GM18498 (cell line): ENCODE measurements at regions not wholly inside any gene's neighbourhood (a gene's known extent, or its start where the extent isn't known, plus 50 kb on each side); places are given as distances from the start of the nearest gene placed in this dataset.

Source experiments
- ATAC-seq: cut with Tn5 transposase; IDR thresholded peaks from one replicate; pipeline ENCODE4 v1.9.1; 2021; ENCODE audit warnings: mild to moderate bottlenecking, moderate library complexity; ENCODE audit not compliant: unreplicated experiment

DNA sequence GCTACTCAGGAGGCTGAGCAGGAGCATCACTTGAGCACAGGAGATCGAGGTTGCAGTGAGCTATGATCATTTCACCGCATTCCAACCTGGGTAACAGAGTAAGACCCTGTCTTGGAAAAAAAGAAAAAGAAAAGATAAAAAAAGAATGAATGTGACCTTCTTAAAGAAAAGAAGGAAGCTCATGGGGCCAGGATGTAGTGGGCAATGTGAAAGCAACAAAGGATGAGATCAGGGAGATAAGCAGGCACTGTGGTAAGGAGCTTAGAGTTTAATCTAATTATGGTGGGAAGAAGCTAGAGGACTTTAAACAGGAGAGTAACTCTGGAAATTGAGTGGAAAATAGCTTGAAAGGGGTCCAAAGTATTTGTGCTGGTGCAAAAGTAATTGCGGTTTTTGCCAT, 231.6 kb upstream of the UBE2E2 start:
- no peak for ATAC-seq

DNA sequence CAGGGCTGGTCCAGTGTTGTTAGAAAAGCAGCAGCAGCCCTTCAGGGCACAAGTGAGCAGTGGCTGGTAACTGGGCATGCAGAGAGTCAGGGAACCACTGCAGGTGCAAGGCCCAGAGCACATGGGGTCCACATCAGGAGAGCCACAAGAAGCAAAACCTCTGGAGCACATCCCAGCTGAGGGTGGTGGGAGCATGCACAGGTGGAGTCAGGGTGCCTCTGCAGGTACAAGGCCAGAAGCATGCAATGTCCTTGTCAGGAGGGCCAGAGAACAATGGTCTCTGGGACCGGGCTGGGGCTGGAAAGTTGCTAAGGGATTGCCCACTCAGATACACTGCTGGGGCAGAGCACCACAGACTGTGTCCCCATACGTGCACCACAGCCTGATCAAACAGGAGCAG, 226.1 kb upstream of the UBE2E2 start:
- ATAC-seq, result no peak

DNA sequence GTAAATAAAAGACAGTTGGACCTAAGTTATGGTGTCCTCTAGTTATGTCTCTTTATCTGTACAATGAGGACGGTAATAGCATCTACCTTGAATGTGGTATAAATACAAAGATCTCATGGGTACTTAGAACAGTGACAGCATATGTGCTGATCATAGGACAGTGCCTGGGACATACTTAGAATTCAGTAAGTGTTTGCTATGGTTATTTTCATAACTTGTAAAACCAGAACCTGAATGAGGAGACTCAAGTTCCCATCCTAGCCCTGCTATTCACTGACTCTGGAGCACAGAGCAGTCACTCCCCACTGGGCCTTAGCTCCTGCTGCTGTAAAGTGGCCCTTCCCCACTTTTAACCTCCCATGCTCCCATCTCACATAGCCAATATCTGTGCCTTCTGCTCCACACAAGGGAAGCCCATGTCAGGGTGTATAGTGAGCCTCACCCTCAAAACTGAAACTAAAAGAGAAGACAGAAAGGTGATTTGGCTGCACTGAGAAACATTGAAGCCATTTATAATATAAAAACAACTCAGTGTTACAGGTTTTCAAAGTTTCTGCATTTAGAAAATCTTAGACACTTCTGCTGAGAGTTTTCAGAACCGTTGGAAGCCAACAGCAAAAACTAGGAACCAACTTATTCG, 225.4 kb upstream of the UBE2E2 start:
- peak; percentile 86 for ATAC-seq

- ATAC-seq, result no peak
Observed at GRCh38 chr3:22979581-22979980, 223.5 kb upstream of the UBE2E2 start.

GRCh38 chr3:22980346-22980745, 222.8 kb upstream of the UBE2E2 start:
- no peak for ATAC-seq

DNA sequence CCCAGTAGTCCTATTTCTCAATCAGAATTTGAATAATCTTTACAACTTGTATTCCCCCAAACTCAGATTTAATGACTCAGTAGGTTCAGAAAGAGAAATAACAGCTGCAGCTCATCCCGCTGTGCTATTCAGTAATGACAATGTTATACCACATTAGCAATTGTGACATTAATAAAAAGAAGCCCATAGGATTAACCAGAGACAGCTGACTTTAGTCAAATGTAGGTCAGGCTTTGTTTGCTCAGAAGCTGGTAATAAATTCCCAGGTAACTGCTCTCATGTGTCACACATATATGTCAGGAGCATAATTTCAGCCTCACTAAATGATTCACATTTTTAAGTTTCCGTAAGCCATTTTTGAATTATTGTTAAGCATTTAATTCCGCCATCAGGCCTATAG, 222.0 kb upstream of the UBE2E2 start:
- ATAC-seq, result no peak

DNA sequence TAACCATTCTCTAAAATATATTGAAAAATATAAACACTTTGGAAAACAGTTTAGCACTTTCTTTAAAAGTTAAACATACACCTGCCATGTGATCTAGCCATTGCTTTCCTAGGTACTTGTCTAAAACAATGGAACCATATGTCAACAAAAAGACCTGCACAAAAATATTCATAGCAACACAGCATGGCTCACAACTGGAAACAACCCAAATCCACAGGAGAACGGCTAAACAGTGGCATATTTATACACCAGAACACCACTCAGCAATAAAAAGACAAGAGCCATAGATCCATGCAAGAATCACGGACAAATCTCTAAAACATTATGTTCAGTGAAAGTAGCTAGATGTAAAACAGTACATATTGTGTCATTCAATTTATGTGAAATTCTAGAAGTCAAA, 221.3 kb upstream of the UBE2E2 start:
- ATAC-seq, result no peak

DNA sequence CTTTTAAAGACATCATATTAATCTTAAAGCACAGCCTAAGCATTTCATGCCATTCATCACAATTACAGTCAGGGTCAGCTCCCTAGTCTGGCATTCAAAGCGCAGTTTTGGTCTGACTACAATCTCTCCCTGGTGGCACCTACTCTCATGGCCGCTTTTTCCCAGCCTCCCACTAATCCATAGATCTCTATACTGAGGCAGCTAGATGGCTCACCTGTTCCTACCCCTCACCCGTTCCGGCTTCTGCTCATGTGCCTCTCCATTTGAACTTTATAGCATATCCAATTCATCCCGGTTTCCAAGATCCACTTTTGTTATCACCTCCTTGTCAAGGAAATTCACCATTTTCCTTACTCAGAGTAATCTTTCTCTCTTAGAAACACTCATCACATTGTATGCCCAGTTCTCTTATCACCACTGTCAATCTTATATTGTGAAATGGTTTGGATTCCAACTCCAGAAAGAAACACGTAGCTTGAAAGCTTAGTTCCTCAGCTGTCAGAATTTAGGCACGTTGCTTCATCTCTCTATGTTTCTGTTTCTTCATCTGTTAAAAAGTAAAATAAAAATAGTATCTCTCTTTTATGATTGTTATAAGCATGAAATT, 220.0 kb upstream of the UBE2E2 start:
- ATAC-seq, result no peak

DNA sequence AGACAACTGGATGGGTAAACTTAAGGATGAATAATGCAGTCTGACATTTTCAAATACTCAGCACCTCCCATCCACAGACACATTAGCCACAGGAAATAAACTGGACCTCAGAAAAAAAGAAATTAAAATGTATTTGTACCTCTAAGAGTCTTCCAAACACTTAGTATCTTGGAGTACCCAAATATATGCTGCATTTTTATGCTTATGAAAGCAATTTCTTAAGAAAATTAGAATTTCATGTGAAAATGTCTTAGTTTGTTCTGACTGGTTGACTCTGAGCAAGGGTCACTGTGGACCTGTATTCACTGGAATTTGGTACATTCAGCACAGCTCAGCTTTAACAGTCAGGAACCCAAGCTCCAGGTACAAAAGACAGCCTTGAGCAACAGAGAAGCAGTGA, 216.2 kb upstream of the UBE2E2 start:
- no peak for ATAC-seq

GRCh38 chr3:22988566-22988965, 214.6 kb upstream of the UBE2E2 start:
- no peak for ATAC-seq

- ATAC-seq, result no peak
Observed at GRCh38 chr3:22989716-22990115, 213.4 kb upstream of the UBE2E2 start.

- no peak for ATAC-seq
Observed at GRCh38 chr3:22990291-22991200, 212.6 kb upstream of the UBE2E2 start.

DNA sequence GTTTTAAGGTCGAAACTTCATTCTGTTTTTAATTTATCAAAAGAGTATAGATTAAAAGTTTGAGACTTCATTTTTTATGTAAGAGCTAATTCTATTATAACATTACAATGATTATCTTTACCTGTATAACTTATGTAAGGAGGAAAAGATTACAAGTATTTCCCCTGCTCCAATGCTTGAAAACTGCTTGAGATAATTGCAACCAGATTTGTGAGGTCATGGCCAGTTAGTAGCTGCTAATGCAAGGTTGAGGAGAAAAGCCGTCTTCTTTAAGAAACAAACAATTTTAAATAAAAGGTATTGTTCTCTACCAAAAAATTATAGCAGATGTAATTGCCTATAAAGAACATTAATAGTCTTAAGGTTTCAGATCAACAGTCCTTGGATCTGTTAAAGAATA, 208.3 kb upstream of the UBE2E2 start:
- ATAC-seq, result no peak

- no peak for ATAC-seq
Observed at GRCh38 chr3:22996920-22997571, 206.1 kb upstream of the UBE2E2 start.

GRCh38 chr3:23000371-23000770, 202.8 kb upstream of the UBE2E2 start:
- no peak for ATAC-seq

GRCh38 chr3:23002151-23002550, 201.0 kb upstream of the UBE2E2 start:
- no peak for ATAC-seq

GRCh38 chr3:23002836-23003732, 200.0 kb upstream of the UBE2E2 start:
- no peak for ATAC-seq

GRCh38 chr3:23003733-23004046, 199.4 kb upstream of the UBE2E2 start:
- ATAC-seq, result no peak

GRCh38 chr3:23004971-23005370, 198.2 kb upstream of the UBE2E2 start:
- no peak for ATAC-seq

DNA sequence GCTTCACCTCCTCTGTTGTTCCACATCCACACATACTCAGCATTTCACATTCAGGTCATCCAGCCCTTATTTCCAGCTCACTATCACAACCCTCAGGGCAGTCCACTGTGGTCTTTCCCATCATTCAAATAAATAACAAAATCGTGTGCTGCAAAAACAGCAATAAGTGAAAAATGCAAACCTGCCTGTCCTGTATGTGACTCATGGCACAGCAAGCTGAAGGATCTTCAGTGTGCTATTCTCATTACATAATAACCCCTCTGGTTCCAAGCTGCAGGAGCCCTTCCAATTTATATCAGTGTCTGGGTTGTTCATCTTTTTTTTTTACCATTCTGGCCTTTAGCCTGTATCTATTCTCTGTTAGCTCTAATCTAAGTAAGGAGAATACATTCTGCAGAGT, 185.3 kb upstream of the UBE2E2 start:
- ATAC-seq, result no peak
